H1 (cell line): ENCODE measurements at regions not wholly inside any gene's neighbourhood (a gene's known extent, or its start where the extent isn't known, plus 50 kb on each side); places are given as distances from the start of the nearest gene placed in this dataset.

Source experiments
- CTCF ChIA-PET: fragments of 300-600 bp; sonication (Branson Sonifier 250); formaldehyde crosslinking; loops from one replicate; lab custom pipeline; 2021; ENCODE audit not compliant: partially characterized antibody; lab: Charles Lee
- POLR2A ChIA-PET: fragments of 300-600 bp; sonication (Branson Sonifier 250); formaldehyde crosslinking; loops from one replicate; lab custom pipeline; 2021; ENCODE audit warnings: inconsistent platforms; ENCODE audit not compliant: partially characterized antibody; lab: Charles Lee
- DNase-seq, 2 experiments: peaks; one replicate each; pipeline versions ENCODE4 v3.0.0 to v3.0.0-alpha.2; 2010 to 2022; ENCODE audit warnings: low spot score in 2 of 2, low read depth in 1 of 2, mixed read lengths in 1 of 2
- FAIRE-seq: peaks from 2 replicates; lab custom pipeline; 2011; peaks lifted over from hg19 to GRCh38; lab: Jason Lieb, UNC
- H2AFZ ChIP-seq: 2 replicates; pipeline ENCODE4 v1.8.1; 2012; ENCODE audit warnings: low read length, inconsistent platforms
- H2AK5ac ChIP-seq: 2 replicates; pipeline ENCODE4 v1.6.1; 2013; ENCODE audit warnings: low read depth, low read length
- H2BK120ac ChIP-seq: replicated peaks from 2 replicates; pipeline ENCODE3; 2013; ENCODE audit warnings: low read depth, low read length, inconsistent platforms
- H2BK12ac ChIP-seq: 2 replicates; pipeline ENCODE4 v1.6.1; 2013; ENCODE audit warnings: low read depth, low read length
- H2BK15ac ChIP-seq: 2 replicates; pipeline ENCODE4 v1.6.1; 2013; ENCODE audit warnings: low read length
- H2BK20ac ChIP-seq: 2 replicates; pipeline ENCODE4 v1.6.1; 2013; ENCODE audit warnings: low read length
- H2BK5ac ChIP-seq: 2 replicates; pipeline ENCODE4 v1.6.1; 2013; ENCODE audit warnings: low read depth, low read length
- H3K14ac ChIP-seq: 2 replicates; pipeline ENCODE4 v1.6.1; 2013; ENCODE audit warnings: inconsistent platforms; ENCODE audit not compliant: insufficient read length
- H3K18ac ChIP-seq: 2 replicates; pipeline ENCODE4 v1.6.1; 2013; ENCODE audit warnings: low read length; ENCODE audit errors: extremely low read depth
- H3K23ac ChIP-seq: 2 replicates; pipeline ENCODE4 v1.6.1; 2013; ENCODE audit warnings: inconsistent platforms; ENCODE audit not compliant: insufficient read length
- H3K23me2 ChIP-seq: 2 replicates; pipeline ENCODE4 v1.6.1; 2013; ENCODE audit warnings: low read depth, low read length
- H3K27ac ChIP-seq: 2 replicates; pipeline ENCODE4 v1.6.1; 2011; ENCODE audit warnings: low read depth, low read length, inconsistent platforms
- H3K27me3 ChIP-seq, 4 experiments: replicated peaks in 1 of 4; 1 replicate in 1 of 4; 2 replicates in 3 of 4; pipeline versions ENCODE4 v1.6.1 to v1.8.1; 2011 to 2013; ENCODE audit warnings: low read length in 3 of 4, mild to moderate bottlenecking in 3 of 4, inconsistent platforms in 2 of 4, mixed read lengths in 2 of 4, moderate library complexity in 1 of 4; ENCODE audit not compliant: control insufficient read depth in 3 of 4, insufficient read depth in 3 of 4; ENCODE audit errors: extremely low read depth in 1 of 4
- H3K36me3 ChIP-seq, 4 experiments: 2 replicates each; pipeline versions ENCODE4 v1.6.1 to v1.8.1; 2011 to 2013; ENCODE audit warnings: mild to moderate bottlenecking in 4 of 4, low read length in 3 of 4, moderate library complexity in 2 of 4, control low read depth in 1 of 4, inconsistent platforms in 1 of 4; ENCODE audit not compliant: insufficient read depth in 4 of 4, control insufficient read depth in 2 of 4
- H3K4ac ChIP-seq: replicated peaks from 2 replicates; pipeline ENCODE3; 2013; ENCODE audit warnings: low read length, low read depth, mixed read lengths, inconsistent platforms; ENCODE audit not compliant: insufficient read length
- H3K4me1 ChIP-seq, 4 experiments: replicated peaks in 1 of 4; 1 replicate in 1 of 4; 2 replicates in 3 of 4; pipeline versions ENCODE4 v1.6.1 to v1.8.1; 2011 to 2013; ENCODE audit warnings: low read length in 3 of 4, inconsistent platforms in 2 of 4, mixed read lengths in 1 of 4; ENCODE audit not compliant: insufficient read depth in 4 of 4, control insufficient read depth in 3 of 4
- H3K4me2 ChIP-seq, 2 experiments: 2 replicates each; pipeline versions ENCODE4 v1.6.1 to v1.8.1; 2011 to 2013; ENCODE audit warnings: low read depth in 2 of 2, low read length in 2 of 2, control low read depth in 1 of 2, inconsistent platforms in 1 of 2, mild to moderate bottlenecking in 1 of 2; ENCODE audit not compliant: insufficient read depth in 1 of 2
- H3K4me3 ChIP-seq, 4 experiments: fragments of 200-600, 300-600 bp in 1 of 4; sonication (generic), shearing (Covaris generic), sonication (Bioruptor Twin) in 1 of 4; 2 replicates each; pipeline versions ENCODE4 v1.5.1 to v1.8.1; 2011 to 2016; ENCODE audit warnings: low read length in 4 of 4, low read depth in 3 of 4, control low read depth in 2 of 4, inconsistent platforms in 2 of 4, mild to moderate bottlenecking in 2 of 4, mixed read lengths in 1 of 4, moderate library complexity in 1 of 4; ENCODE audit not compliant: insufficient read depth in 2 of 4; ENCODE audit errors: extremely low read depth in 1 of 4
- H3K56ac ChIP-seq: replicated peaks from 2 replicates; pipeline ENCODE3; 2013; ENCODE audit warnings: low read depth, mild to moderate bottlenecking, mixed read lengths, low read length, inconsistent platforms; ENCODE audit not compliant: insufficient read length
- H3K79me1 ChIP-seq: 2 replicates; pipeline ENCODE4 v1.6.1; 2013; ENCODE audit warnings: low read depth, low read length, control low read depth
- H3K79me2 ChIP-seq, 2 experiments: 2 replicates each; pipeline versions ENCODE4 v1.6.1 to v1.8.1; 2012 to 2013; ENCODE audit warnings: low read length in 2 of 2, mild to moderate bottlenecking in 2 of 2, inconsistent platforms in 1 of 2; ENCODE audit not compliant: insufficient read depth in 2 of 2, control insufficient read depth in 1 of 2
- H3K9ac ChIP-seq, 4 experiments: replicated peaks in 1 of 4; 1 replicate in 1 of 4; 2 replicates in 3 of 4; pipeline versions ENCODE4 v1.6.1 to v1.8.1; 2011 to 2013; ENCODE audit warnings: low read depth in 3 of 4, low read length in 3 of 4, control low read depth in 2 of 4, mild to moderate bottlenecking in 2 of 4, moderate library complexity in 2 of 4, inconsistent platforms in 1 of 4; ENCODE audit errors: extremely low read depth in 1 of 4
- H3K9me3 ChIP-seq, 2 experiments: 2 replicates each; pipeline versions ENCODE4 v1.6.1 to v1.8.1; 2012 to 2013; ENCODE audit warnings: mild to moderate bottlenecking in 2 of 2, moderate library complexity in 2 of 2, control low read depth in 1 of 2, inconsistent platforms in 1 of 2, low read depth in 1 of 2, low read length in 1 of 2, mixed read lengths in 1 of 2; ENCODE audit not compliant: insufficient read depth in 2 of 2
- H4K20me1 ChIP-seq, 2 experiments: replicated peaks in 1 of 2; 2 replicates each; pipeline versions ENCODE3 to v1.8.1; 2011 to 2013; ENCODE audit warnings: inconsistent platforms in 2 of 2, low read length in 2 of 2, mild to moderate bottlenecking in 1 of 2; ENCODE audit not compliant: insufficient read depth in 2 of 2, control insufficient read depth in 1 of 2
- H4K5ac ChIP-seq: 2 replicates; pipeline ENCODE4 v1.6.1; 2013; ENCODE audit warnings: low read length, low read depth, mixed read lengths, inconsistent platforms; ENCODE audit not compliant: insufficient read length
- H4K8ac ChIP-seq: 2 replicates; pipeline ENCODE4 v1.8.0; 2013; ENCODE audit warnings: mild to moderate bottlenecking, moderate library complexity, low read length, inconsistent platforms; ENCODE audit not compliant: insufficient read depth; ENCODE audit errors: extremely low read depth
- H4K91ac ChIP-seq: replicated peaks from 2 replicates; pipeline ENCODE3; 2013; ENCODE audit warnings: low read length, mixed read lengths, inconsistent platforms; ENCODE audit not compliant: insufficient read length
- YY1 ChIP-seq: IDR thresholded peaks from 2 replicates; pipeline ENCODE4 v1.6.1; 2011; ENCODE audit warnings: low read depth, mild to moderate bottlenecking, low read length
- WGBS, 2 experiments: shearing (Covaris generic) in 1 of 2; methylation state at CpG; one replicate each; pipeline versions ENCODE4 v1.1.6 to v1.1.7; 2013 to 2015; ENCODE audit warnings: low lambda C conversion rate in 2 of 2, mixed read lengths in 2 of 2, inconsistent platforms in 1 of 2, low coverage in 1 of 2, missing lambda C conversion rate in 1 of 2; ENCODE audit not compliant: insufficient replicate concordance in 2 of 2, insufficient coverage in 1 of 2, insufficient read length in 1 of 2; ENCODE audit errors: extremely low coverage in 1 of 2, missing lambda C conversion rate in 1 of 2; 5-methylcytosine and 5-hydroxymethylcytosine counted together
- TF ChIP-seq, protein P1 (sequence below): IDR thresholded peaks from 2 replicates; pipeline ENCODE4 v1.6.1; 2012; ENCODE audit warnings: low read length, inconsistent platforms

DNA sequence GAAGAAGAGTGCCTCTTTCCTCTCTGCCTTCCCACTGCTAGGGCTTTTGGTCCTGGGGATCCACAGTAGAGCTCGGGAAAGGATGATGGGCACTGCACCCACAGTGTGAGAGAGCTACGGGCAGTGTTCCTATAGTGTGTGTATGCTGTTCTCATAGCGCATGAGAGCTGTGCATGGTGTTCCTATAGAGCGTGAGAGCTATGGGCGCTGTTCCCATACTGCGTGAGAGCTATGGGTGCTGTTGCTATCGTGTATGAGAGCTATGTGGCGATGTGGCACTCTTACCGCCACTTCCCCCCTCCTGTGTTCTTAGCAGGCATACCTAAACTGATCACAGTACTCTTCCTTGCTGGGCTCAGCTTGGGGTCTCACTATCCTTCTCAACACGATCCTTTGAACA lies 213.5 kb downstream of the EDEM1 start:
- TF ChIP-seq, protein P1, sequence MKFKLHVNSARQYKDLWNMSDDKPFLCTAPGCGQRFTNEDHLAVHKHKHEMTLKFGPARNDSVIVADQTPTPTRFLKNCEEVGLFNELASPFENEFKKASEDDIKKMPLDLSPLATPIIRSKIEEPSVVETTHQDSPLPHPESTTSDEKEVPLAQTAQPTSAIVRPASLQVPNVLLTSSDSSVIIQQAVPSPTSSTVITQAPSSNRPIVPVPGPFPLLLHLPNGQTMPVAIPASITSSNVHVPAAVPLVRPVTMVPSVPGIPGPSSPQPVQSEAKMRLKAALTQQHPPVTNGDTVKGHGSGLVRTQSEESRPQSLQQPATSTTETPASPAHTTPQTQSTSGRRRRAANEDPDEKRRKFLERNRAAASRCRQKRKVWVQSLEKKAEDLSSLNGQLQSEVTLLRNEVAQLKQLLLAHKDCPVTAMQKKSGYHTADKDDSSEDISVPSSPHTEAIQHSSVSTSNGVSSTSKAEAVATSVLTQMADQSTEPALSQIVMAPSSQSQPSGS: no peak
- no peak for TF ChIP-seq YY1
- TF ChIP-seq, all 59 proteins: peak for 0
- 84% methylated on average over 10 of the region's 10 CpGs; no CpG with 5 or more reads in 1 of the 2 experiments for WGBS, 2 experiments
- H4K91ac ChIP-seq: no peak overlapping the region
- H3K27ac ChIP-seq: no peak overlapping the region
- no peaks in the 10 kb centered on the region for H3K27me3 ChIP-seq
- no peaks in the 10 kb centered on the region for H3K23me2 ChIP-seq
- H3K4me2 ChIP-seq: no peak overlapping the region
- no peak overlapping the region for H2BK20ac ChIP-seq
- 0 out of 2 replicates have a peak overlapping the region, but pooled peaks have one; percentile 57 for H2AFZ ChIP-seq
- H2BK120ac ChIP-seq: no peak overlapping the region
- H2AK5ac ChIP-seq: no peak overlapping the region
- no peak overlapping the region for H2BK12ac ChIP-seq
- H4K8ac ChIP-seq: no peak overlapping the region
- no peaks in the 10 kb centered on the region for H3K36me3 ChIP-seq
- no peak overlapping the region for H3K18ac ChIP-seq
- H3K4ac ChIP-seq: no peak overlapping the region
- H3K14ac ChIP-seq: no peak overlapping the region
- ChIA-PET CTCF (interaction anchor here (1.1 to 2.1 kb wide), 4 partner anchors 9 to 26 kb away, joined by 3 to 6 read pairs (median 4); no protein-coding TSS in a partner anchor), POLR2A (no interaction called here)
- FAIRE-seq: no peak
- H2BK15ac ChIP-seq: no peak overlapping the region
- H4K20me1 ChIP-seq: no peaks in the 10 kb centered on the region
- H3K4me1 ChIP-seq: no peaks in the 10 kb centered on the region
- no peaks in the 10 kb centered on the region for H3K79me2 ChIP-seq
- no peak for DNase-seq
- no peaks in the 10 kb centered on the region for H3K9me3 ChIP-seq
- no peak overlapping the region for H3K56ac ChIP-seq
- no peak overlapping the region for H3K9ac ChIP-seq
- no peak overlapping the region for H4K5ac ChIP-seq
- no peak overlapping the region for H3K4me3 ChIP-seq
- no peak overlapping the region; the same call in 1 of the 2 replicates for H2BK5ac ChIP-seq
- H3K79me1 ChIP-seq: no peaks in the 10 kb centered on the region
- H3K23ac ChIP-seq: no peak overlapping the region
